CD4-positive, alpha-beta T cell treated with Interleukin-6 for 4 hours (primary cell): ENCODE measurements at regions not wholly inside any gene's neighbourhood (a gene's known extent, or its start where the extent isn't known, plus 50 kb on each side); places are given as distances from the start of the nearest gene placed in this dataset.

Experiments used
- DNase-seq: peaks from one replicate; pipeline ENCODE4 v3.0.0-alpha.2; 2020; ENCODE audit warnings: mixed read lengths

DNA sequence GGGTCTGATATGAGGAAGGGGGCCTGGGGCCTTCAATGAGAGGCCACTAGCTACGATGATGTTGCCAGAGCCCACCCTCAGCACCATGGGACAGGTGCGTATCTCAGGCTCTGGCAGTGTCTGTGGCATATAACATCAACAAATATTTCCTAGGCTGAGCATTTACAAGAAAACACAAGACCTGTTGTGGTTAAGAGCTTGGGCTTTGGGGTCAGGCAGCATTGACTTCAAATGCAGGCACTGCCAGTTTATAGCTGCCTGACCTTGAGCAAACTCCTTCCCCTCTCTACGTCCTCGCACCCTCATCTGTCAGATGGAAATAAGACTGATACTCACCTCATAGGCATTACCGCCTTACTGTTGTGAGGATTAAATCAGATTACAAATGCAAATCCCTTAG is 156.0 kb downstream of the KATNAL1 start:
- no peak for DNase-seq

DNA sequence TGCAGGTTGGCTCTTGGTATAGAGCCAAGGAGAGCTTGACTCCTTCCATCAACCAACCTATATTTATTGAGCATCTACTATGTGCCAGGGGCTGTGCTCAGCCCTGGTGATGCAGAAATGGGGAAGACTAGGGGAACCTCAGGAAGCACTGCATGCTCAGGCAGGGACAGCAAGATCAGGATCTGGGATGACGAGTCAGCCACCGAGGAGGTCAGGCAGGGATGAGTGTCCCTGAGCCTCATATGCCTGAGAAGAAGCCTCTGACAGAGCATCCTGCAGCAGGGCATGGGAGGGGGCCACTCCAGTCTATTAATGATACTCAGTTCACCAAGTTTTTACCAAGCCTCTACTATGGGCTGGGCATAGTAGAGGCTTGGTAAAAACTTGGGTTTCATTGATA is 158.1 kb downstream of the KATNAL1 start:
- DNase-seq, result no peak

DNA sequence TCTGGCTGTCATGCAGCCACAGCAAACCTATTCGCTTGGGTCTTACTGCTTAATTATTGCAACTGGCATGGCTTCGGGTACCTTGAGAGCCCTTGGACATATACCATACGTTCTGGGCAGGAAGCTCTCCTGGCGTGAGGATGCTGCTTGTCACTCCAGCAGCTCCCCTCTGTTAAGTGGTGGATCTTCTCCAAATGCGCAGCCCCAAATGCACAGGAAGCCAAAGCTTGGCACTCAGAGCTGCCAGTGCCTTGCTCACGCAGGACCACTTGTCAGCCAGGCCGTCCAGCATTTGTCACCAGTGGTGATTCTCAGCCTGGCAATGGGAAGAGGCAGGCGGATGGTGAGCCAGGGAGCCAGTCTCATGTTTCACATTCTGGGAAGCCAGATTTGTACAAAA is 158.6 kb downstream of the KATNAL1 start:
- no peak for DNase-seq

DNA sequence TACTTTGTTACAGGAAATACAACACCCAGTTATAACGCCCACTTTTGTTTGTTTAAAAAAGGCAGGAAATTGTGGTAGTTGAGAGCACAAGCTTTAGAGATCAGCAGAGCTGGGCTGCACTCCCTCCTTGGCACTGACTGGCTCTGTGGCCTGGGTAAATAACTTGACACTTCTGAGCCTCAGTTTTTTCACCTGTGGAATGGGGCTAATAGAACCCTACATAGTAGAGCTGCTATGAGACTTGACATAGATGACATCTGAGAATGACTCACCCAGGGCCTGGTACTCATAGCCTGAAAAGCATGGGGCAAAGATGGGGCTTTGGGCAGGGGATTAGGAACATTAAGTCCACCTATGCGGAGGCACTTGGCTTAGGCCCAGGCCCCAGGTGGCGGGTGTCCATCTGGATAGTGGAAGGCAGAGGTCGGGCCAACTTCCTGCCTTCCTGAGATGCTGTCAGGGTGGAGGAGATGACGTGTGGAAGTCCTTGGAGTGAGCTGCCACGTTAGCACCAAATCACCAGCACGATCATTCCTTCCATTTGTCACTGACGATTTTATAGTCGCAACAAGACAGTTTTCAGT is 159.1 kb downstream of the KATNAL1 start:
- peak; percentile 65 for DNase-seq

DNA sequence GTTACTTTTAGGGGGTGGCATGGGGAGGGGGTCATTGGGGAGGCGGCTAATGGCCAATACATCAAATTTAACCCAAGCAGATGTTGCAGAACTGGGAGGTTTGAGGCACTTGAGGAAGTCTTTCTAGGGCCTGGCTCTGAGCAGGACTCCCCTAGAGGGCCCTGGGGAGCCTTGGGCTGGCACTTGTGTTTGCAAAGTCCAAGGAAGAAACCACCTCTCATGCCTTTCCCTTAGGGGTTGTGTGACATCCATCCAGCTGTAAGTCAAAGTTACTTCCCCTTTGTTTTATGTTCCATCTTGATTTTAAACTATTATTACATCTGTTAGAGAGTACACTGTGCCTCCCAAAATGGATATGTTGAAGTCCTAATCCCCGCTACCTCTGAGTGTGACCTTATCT is 159.9 kb downstream of the KATNAL1 start:
- no peak for DNase-seq

DNA sequence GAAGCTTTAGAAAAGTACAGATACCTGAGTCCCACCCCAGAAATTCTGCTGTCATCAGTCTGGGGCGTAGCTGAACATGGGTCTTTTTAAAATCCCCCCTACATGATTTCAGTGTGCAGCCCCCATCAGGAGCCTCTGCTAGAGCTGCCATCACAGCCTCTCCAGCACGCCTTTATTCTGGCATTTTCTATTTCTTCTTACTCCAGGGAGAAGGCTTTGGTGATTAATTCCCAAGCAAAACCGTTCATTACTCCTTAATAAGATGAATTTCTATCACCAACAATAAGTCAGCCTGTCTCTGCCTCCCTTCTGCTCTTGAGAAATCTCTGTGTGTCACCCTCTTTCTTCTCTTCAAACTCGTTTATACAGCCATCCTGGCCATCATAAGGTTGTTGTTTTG is 160.3 kb downstream of the KATNAL1 start:
- DNase-seq, result no peak

DNA sequence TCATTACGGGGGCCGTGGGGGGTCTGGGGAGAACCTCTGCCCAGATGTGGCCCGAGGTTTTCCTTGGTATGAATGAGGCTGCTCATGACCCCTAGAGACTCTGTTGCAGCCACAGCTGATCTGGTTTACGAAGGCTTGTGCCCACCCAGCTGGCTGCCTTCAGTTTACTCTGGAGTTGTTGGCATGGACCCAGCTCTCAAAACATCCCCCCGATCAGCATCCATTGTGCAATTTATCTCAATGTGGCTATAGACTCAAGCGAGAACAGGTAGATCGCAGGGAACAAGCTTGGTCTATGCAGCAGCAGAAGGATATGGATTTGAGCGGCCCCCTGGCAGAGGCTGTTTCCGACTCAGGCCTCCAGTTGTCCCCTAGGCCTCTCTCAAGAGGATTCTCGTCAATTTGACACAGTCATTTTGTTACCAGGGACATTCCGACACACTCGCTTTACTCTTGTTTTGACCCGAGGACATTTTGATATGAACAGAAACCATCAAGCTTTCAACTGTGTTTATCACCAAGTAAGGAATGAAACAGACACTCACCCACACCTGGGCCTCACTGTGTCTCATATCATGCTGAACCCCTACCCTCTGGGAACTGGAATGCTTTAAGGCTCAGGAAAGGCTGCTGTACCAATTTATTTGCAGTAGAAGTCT is 161.5 kb downstream of the KATNAL1 start:
- no peak for DNase-seq

DNA sequence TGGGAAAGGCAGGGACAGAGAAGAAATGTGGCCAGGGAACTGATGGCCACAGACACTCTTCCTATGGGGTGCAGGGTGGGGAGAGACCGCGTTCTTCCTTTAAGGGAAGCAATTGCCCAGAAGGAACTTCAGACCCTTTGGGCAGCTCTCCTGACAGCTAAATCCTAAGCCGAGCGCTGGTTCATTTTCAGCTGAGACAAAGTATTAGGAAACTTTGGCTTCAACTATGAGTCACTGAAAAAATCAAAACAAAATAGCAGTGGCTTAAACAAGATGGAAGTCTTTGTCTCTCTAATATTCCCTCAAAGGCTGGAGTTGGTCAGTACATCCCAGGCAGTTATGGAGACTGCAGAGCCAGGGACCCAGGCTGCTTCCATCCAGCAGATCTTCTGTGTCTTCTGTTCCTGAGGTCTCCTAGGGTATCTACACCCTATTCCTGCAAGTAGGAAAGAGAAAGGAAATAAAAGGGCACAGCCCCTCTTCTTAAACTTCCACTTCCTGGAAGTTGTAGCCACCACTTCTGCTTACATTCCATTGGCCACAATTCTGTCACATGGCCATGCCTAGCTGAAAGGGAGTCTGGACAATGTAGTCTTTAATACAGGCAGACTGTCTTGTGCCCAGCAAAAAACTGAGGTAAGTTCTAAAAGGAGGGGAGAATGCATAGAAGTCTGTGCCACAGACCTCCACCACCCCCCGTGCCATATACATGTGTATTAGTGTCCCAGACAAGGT is 163.5 kb downstream of the KATNAL1 start:
- no peak for DNase-seq

DNA sequence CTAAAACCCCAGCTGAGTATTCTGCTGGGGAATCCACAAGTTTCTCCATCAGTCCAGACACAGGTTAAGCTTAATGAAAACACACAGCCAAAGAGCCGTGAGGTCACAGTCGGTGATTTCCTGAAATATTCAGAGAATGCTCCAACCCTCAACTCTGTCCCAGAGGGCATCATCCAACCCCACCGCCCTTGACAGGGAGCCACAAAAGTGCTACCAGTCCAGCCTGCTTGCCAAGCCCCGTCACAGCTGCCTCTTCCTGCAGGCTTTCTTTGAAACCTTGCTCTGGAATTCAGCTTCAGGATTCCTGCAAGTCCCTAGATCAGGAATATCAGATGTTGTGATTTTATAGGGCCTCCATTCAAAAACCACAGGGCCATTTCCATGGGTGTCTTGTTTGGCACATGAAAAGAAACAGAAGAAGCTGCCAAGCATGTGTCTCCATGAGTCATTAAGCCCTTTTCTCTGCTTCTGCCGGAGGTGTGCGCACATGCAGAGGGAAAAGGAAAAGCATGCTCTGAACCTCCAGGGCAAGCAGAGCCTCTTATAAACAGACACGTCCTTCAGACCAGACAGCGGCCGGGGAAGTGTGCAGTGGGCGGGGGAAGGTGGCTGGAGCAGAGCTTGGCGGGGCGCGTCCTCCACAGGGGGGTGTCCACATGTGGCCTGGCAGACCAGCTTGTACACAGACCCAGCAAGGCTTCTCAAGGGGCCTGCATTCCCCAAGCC is 164.7 kb downstream of the KATNAL1 start:
- peak; percentile 54 for DNase-seq

DNA sequence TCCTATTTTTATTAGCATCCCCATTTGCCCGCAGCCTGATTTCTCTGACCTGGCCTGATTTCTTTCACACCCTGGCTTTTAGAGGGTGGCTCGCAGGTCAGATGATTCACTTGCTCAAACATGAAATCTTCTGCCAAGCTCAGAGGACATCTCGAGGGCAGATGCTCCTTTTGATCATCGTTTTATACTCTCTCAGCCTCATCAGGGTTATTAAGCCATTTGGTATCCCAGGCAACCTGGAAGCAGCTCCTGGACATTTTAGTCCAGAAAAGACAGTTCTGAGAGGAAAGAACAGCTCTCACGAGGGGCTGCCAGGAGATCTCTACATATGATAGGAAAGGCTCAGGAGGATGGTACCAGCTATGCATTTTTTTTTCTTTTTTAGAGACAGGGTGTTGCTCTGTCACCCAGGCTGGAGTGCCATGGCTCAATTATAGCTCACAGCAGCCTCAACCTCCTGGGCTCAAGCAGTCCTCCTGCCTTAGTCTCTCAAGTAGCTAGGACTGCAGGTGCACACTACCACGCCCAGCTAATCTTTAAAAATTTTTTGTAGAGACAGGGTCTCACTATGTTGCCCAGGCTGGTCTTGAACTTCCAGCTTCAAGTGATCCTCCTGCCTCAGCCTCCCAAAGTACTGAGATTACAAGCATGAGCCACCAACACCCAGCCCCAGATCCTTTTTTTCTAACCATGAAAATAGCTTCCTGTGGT is 165.4 kb downstream of the KATNAL1 start:
- DNase-seq, result no peak

DNA sequence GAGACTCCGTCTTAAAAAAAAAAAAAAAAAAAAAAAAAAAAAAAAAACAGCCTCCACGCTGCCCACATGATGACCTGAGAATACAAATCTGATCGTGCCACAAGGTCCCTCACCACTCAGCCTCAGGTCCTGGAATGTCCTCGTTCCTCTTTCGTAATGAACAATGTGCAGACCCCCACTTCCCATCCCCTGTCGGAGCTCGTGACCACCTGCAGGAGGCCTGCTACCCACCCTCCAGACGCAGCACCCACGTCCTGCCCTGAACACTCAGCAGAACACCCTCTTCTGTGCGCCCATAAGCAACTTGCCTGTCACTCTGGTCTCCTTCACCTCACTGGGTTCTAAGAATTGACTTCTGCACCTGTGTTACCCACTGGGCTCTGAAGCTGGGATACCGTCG is 166.4 kb downstream of the KATNAL1 start:
- no peak for DNase-seq

DNA sequence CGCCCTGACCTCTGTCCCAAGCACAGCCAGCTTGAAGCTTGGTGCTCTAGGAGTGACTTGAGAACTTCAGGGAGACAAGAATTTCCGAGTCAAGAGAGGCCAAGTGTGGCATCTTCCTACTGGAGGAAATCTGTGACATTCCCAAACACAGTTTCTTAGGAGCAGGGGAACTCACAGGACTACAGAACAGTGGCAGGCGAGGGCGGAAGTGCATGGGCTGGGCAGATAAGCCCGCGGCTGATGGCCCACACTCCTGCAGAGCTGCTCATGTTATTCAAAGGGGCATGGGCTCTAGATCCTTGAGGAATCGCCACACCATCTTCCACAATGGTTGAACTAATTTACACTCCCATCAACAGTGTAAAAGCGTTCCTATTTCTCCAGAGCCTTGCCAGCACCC is 168.8 kb downstream of the KATNAL1 start:
- no peak for DNase-seq

DNA sequence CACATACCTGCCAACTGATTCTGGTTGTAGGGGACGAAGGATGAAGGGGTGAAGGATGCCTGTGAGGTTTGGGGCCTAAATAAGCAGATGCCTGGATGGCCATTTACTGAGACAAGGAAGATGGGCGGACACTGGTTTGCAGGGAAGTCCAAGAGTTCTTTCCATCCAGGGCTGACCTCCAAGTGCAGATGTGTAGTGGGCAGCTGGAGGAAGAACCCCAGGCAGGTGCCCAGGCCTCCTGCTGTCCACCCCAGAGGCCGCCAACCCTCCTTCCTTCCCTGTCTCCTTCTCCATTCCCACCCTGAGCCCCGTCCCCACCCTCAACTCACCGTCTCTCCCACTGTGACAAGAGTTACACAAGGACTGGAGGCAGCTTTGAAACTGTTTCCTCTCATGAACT is 171.5 kb downstream of the KATNAL1 start:
- DNase-seq, result no peak

DNA sequence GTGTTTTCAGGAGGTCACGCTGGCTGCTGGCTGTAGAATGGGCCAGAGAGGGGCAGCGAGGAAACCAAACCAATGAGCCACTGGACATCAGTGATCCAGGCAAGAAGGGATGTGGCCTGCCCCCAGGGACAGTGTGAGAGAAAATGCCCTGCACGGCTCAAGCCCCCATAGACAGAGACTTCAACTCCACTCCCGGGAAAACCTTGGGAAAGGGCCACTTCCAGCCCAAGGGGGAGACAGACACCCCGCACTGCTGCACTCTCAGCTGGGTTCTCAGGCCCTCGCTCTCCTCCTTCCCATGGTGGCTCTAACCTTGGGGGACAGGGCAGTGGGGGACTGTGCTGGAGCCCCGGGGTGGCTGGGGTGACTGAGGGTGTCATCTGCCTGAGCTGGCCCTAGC is 172.0 kb downstream of the KATNAL1 start:
- no peak for DNase-seq

DNA sequence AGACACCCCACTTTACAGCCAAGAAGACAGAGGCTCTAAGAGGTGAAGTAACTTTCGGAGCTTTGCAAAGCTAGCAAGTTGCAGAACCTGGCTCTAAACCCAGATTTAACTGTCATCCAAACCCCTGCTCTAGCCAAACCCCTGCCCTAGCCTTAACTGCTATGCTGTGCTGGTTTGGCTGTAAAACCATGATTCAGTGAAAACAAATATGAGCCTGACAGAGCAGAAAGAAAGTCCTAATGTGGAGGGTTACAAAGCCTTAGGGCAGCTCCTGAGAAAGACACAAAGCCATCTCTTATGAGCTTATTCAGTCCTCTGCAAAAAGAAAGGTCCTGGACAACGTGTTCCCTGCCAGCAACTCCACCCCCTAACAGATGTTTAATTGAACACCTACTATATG is 172.8 kb downstream of the KATNAL1 start:
- DNase-seq, result no peak

DNA sequence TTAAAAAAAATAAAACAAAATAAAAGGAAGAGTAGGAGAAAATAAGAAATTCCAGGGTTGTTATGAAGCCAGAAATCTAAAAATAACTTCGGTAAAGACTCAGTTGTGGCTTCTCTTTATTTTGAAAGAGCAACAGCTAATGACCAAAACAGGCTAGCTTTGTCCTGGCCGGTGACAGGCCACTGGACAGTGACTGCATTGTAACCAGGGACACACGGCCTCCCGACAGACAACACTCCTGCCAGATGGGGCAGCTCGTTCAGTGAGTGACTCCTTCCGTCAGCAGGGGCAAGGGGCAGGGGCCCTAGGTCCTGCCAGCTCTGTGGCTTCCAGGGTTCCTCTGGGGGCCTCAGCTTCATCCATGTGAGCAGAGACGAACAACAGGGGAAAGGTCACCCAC is 173.4 kb downstream of the KATNAL1 start:
- DNase-seq, result no peak

DNA sequence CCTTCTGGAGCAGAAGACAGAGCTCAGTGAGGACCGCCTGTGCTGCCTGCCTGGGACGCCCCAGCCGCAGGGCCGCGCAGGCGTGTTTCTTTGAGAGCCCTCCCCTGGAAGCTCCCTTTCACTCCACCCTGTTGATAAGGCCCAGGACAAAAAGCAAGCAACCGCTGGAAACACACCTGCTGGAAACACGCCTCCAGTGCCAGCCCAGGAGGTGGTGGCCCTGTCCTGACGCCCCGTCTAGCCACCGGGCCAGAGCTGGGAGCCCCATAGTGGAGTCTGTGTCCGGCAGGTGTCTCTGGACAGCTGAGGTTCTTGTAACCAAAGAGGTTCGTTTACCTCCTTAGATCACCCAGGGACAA is 173.8 kb downstream of the KATNAL1 start:
- no peak for DNase-seq

DNA sequence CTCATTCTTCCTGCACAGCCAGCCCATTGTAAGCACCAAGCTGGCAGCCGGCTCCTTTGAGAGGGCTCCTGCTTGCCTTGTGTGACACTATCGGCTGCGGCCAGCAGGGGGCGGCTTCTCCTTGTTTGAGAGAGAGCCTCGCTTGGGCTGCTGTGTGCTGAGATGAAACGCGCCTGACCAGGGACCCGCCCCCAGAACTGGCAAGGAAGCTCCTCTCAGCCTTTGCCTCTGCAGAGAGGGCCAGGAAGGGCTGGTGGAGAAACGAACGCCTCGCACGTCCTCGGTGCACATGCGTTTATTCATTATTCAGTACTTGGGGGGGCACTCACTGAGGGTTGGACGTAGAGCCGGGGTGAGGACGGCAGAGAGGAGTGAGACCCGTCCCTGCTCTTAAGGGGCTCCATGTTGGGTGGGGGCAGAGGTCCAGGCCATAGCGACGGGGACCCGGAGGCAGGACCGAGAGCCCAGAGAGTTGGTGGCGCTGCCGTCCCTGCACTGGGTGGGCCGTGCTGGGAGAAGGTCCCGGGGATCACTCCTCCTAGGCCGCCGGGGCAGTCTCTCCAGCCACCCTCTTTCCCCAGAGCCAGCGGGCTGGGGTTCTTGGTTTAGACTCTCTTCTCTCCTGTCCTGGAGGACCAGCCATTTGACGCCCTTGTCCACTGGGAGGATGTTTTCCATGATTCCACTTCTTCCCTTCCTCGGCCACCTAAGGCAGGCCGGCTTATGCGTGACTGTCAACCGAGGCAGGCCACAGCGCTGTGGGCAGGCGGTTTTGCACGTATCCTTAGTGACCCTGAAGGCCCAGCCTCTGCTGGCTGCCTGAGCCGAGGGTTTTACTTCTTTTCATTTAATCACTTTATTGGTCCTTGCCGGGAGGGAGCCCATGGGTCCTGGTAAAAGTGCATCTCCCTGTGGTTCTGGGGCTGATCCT is 174.5 kb downstream of the KATNAL1 start:
- DNase-seq, result peak; percentile 99

DNA sequence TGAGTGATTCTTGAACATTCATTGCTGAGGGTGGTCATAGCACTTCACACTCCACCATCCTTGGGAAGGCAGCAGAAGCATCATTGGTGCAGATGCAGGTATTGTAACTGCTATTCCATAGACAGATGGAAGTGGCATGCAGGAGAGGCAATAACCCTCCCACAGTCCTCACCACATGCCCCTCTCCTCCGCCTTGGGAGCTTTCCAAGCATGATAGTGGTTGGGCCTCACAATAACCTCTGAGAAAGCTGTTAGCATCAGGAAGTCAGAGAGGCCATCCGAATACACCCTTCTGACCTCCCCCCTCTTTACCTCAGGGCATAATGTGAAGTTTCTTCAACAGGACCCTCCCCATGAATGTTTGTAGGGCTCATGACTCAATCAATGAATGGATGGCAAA is 177.9 kb downstream of the KATNAL1 start:
- DNase-seq, result no peak

DNA sequence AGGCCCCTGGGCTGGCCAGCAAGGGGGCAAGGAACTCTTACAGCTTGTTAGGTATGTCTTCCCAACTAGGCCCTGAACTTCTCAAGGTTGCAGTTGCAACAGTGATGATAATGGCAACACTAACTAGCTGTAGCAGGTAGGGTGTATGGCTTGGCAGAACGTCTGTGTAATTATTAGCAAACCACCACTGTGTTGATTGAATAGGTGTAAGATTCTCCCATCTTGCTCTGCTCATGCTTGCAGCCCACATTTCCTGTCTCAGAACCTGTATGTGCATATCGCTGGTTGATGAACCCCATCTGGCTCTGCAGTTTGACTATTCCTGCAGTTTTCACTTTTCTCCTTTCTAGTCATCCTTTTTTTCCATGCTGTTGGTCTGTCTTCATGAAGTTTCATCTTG is 178.8 kb downstream of the KATNAL1 start:
- DNase-seq, result no peak

DNA sequence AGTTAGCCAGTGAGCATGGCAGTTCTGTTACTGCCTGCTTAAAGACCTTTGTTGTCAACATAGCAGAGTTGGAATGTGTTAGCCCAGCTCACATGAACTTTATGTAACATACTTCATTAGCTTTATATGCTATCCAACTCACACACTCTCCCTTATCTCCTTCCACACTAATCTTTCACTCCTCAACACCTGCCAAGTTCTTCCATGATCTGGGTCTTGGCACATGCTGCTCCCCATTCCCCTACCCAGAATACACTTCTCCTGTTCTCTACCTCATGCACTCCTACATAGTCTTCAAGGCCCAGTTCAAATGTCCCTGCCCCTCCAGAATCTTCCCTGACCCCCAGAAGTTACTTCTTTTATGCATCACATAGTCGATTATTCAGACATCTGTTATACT is 179.3 kb downstream of the KATNAL1 start:
- DNase-seq, result no peak

DNA sequence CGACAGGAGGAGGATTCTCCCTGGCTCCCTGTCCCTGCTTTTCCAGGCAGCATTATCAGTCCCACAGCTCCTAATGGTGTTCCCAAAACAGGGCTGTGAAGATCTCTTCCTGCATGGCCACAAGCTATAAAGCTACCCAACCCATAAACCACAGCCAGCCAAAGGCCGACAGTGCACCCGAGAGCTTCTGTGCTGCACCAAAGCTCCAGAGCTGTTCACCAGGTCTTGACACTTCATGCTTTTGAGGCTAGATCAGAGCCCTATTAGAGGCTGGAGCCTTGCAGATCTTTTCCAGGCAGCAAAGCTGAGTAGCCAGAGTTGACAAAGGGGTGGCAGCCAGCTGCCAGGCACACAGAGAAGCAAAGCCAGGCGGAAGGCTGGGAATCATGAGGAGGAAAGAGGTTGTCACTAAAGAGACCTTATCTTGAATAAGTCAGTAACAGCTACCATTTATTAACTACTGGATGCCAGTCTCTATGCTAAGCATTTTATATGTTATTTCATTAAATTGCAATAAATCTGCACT is 180.4 kb downstream of the KATNAL1 start:
- no peak for DNase-seq
